ENCODE measurements at regions not wholly inside any gene's neighbourhood (a gene's known extent, or its start where the extent isn't known, plus 50 kb on each side); places are given as distances from the start of the nearest gene placed in this dataset.

GRCh38 chr14:38723277-38723676 lies 379.8 kb downstream of the SEC23A start:
- CTCF ChIA-PET = interaction anchor here (0.7 to 3.2 kb wide), 7 partner anchors 13 to 311 kb away, joined by 3 to 17 read pairs (median 4); no protein-coding TSS in a partner anchor
- TF ChIP-seq GFI1B (tag by site-specific recombination; IDR thresholded peaks at IDR 0.05) (no peak), ZNF157 (tag by site-specific recombination; IDR thresholded peaks at IDR 0.05) (no peak), ZBTB7A (tag by site-specific recombination; IDR thresholded peaks at IDR 0.05; ENCODE audit: low read depth) (no peak), ZBTB26 (tag by site-specific recombination; optimal IDR thresholded peaks at IDR 0.05) (no peak), SP2 (tag by site-specific recombination; IDR thresholded peaks at IDR 0.05) (no peak), SETDB1 (IDR thresholded peaks at IDR 0.05; ENCODE audit: insufficient read length, low read length) (no peak), ZNF76 (tag by site-specific recombination; IDR thresholded peaks at IDR 0.05; ENCODE audit: borderline replicate concordance, low read depth) (no peak), PRDM10 (tag by site-specific recombination; IDR thresholded peaks at IDR 0.05) (no peak), ZNF639 (tag by site-specific recombination; IDR thresholded peaks at IDR 0.05) (no peak), ZNF266 (tag by site-specific recombination; IDR thresholded peaks at IDR 0.05; ENCODE audit: low read depth) (no peak), ZNF530 (tag by site-specific recombination; IDR thresholded peaks at IDR 0.05; ENCODE audit: low read depth) (no peak), ZNF747 (tag by site-specific recombination; IDR thresholded peaks at IDR 0.05) (no peak), ZNF24 (tag by site-specific recombination; IDR thresholded peaks at IDR 0.05) (no peak), YY1 (tag by site-specific recombination; IDR thresholded peaks at IDR 0.05) (no peak), ZNF292 (tag by site-specific recombination; IDR thresholded peaks at IDR 0.05; ENCODE audit: borderline replicate concordance, low read depth) (no peak)

GRCh38 chr14:38721822-38722431 lies 381.1 kb downstream of the SEC23A start:
- Histone ChIP-seq H3K9me3 (ENCODE audit: control insufficient read depth, insufficient read depth, low read depth, low read length) (no peaks in the 10 kb centered on the region), H3K27ac (ENCODE audit: extremely low read depth, low read depth, low read length) (no peak overlapping the region), H3K4me3 (ENCODE audit: low read depth, low read length) (no peak overlapping the region), H3K4me1 (ENCODE audit: control insufficient read depth, insufficient read depth, low read length) (no peaks in the 10 kb centered on the region), H3K36me3 (ENCODE audit: control insufficient read depth in 2 of 2, insufficient read depth in 1 of 2, low read length in 2 of 2) (no peaks in the 10 kb centered on the region)
- ChIA-PET CTCF (interaction anchor here (0.6 to 2.7 kb wide), 21 partner anchors 10 to 607 kb away, joined by 3 to 15 read pairs (median 4); no protein-coding TSS in a partner anchor), POLR2A (no interaction called here)
- TF ChIP-seq KLF17 (tag by site-specific recombination; IDR thresholded peaks at IDR 0.05) (no peak), KLF16 (tag by site-specific recombination; IDR thresholded peaks at IDR 0.05) (no peak), ZNF654 (tag by site-specific recombination; IDR thresholded peaks at IDR 0.05; ENCODE audit: low read depth) (peak; percentile 46; the same call in 1 of the 2 replicates), ZNF558 (tag by site-specific recombination; IDR thresholded peaks at IDR 0.05) (no peak), ZNF670 (tag by site-specific recombination; IDR thresholded peaks at IDR 0.05; ENCODE audit: low read depth) (no peak)

More at GRCh38 chr14:38723277-38723676, 379.8 kb downstream of the SEC23A start:
- no peaks in the 10 kb centered on the region for H3K4me1 ChIP-seq (ENCODE audit: control insufficient read depth, insufficient read depth, low read length)
- POLR2A ChIA-PET = no interaction called here
- no peak overlapping the region for H3K4me3 ChIP-seq (ENCODE audit: low read depth, low read length)
- no peaks in the 10 kb centered on the region for H3K9me3 ChIP-seq (ENCODE audit: control insufficient read depth, insufficient read depth, low read depth, low read length)
- no peaks in the 10 kb centered on the region for H3K36me3 ChIP-seq (ENCODE audit: control insufficient read depth in 2 of 2, insufficient read depth in 1 of 2, low read length in 2 of 2)
- no peak overlapping the region for H3K27ac ChIP-seq (ENCODE audit: extremely low read depth, low read depth, low read length)

Data from HEK293 (cell line).